PC-9 (cell line): ENCODE measurements at regions not wholly inside any gene's neighbourhood (a gene's known extent, or its start where the extent isn't known, plus 50 kb on each side); places are given as distances from the start of the nearest gene placed in this dataset.

Experiments
- BruUV-seq: library from RNA; stranded (reverse); fragments of 400-500 nt; replicated peaks from 2 replicates; lab custom pipeline; 2021; lab: Mats Ljungman, UMichigan
- CTCF ChIA-PET: fragments of 300-600 bp; sonication (Branson Sonifier 250); formaldehyde crosslinking; loops from one replicate; lab custom pipeline; 2022; ENCODE audit warnings: antibody characterized with exemption; lab: Charles Lee
- POLR2A ChIA-PET: fragments of 300-600 bp; sonication (Branson Sonifier 250); formaldehyde crosslinking; loops from one replicate; lab custom pipeline; 2022; ENCODE audit warnings: antibody characterized with exemption; ENCODE audit not compliant: unreplicated experiment; lab: Charles Lee
- DNase-seq, 2 experiments: peaks; one replicate each; pipeline versions ENCODE4 v3.0.0 to v3.0.0-alpha.2; 2015 to 2022; ENCODE audit warnings: mixed read lengths in 1 of 2
- H2AFZ ChIP-seq: fragments of 200-600 bp; sonication (generic); 2 replicates; pipeline ENCODE4 v1.8.1; 2017; ENCODE audit warnings: antibody characterized with exemption
- H3F3A ChIP-seq: fragments of 200-600 bp; sonication (generic); 2 replicates; pipeline ENCODE4 v1.8.1; 2017; ENCODE audit warnings: antibody characterized with exemption, mild to moderate bottlenecking, low read depth; ENCODE audit not compliant: insufficient read depth
- H3K27ac ChIP-seq: fragments of 200-600 bp; sonication (generic); 2 replicates; pipeline ENCODE4 v1.6.1; 2016; ENCODE audit warnings: mixed run types
- H3K27me3 ChIP-seq: fragments of 200-600 bp; sonication (generic); 2 replicates; pipeline ENCODE4 v1.6.1; 2016; ENCODE audit warnings: low read depth, mixed run types; ENCODE audit not compliant: insufficient read depth
- H3K36me3 ChIP-seq: fragments of 200-600 bp; sonication (generic); 2 replicates; pipeline ENCODE4 v1.6.1; 2016; ENCODE audit warnings: low read depth, mixed run types
- H3K4me1 ChIP-seq: fragments of 200-600 bp; sonication (generic); replicated peaks from 2 replicates; pipeline ENCODE4 v1.6.1; 2016; ENCODE audit warnings: mixed run types; ENCODE audit not compliant: insufficient read depth
- H3K4me2 ChIP-seq: fragments of 200-600 bp; sonication (generic); 2 replicates; pipeline ENCODE4 v1.6.1; 2017; ENCODE audit warnings: mixed run types
- H3K4me3 ChIP-seq: fragments of 200-600 bp; sonication (generic); 2 replicates; pipeline ENCODE4 v1.6.1; 2016; ENCODE audit warnings: mixed run types
- H3K79me2 ChIP-seq: fragments of 200-600 bp; sonication (generic); 2 replicates; pipeline ENCODE4 v1.6.1; 2017; ENCODE audit warnings: low read depth, mixed run types
- H3K9me2 ChIP-seq: fragments of 200-600 bp; sonication (generic); 2 replicates; pipeline ENCODE4 v1.8.1; 2017; ENCODE audit warnings: mild to moderate bottlenecking; ENCODE audit not compliant: insufficient read depth
- H3K9me3 ChIP-seq: fragments of 200-600 bp; sonication (generic); 2 replicates; pipeline ENCODE4 v1.8.1; 2016; ENCODE audit warnings: low read depth; ENCODE audit not compliant: insufficient read depth
- H4K20me1 ChIP-seq: fragments of 200-600 bp; sonication (generic); 2 replicates; pipeline ENCODE4 v1.8.1; 2017; ENCODE audit not compliant: insufficient read depth
- EZH2 ChIP-seq: fragments of 200-600 bp; sonication (generic); IDR thresholded peaks from 2 replicates; pipeline ENCODE4 v1.8.0; 2017; ENCODE audit warnings: antibody characterized with exemption, low read depth
- intact Hi-C: fragments of 100-400 bp; cut with micrococcal nuclease; formaldehyde crosslinking; loops from one replicate; pipeline ENCODE4 v1.10.0; 2022; ENCODE audit not compliant: unreplicated experiment
- TF ChIP-seq, protein P1 (sequence below): fragments of 200-600 bp; sonication (generic); conservative IDR thresholded peaks from 2 replicates; pipeline ENCODE4 v1.6.1; 2017; ENCODE audit warnings: mixed run types, antibody characterized with exemption, mild to moderate bottlenecking, moderate library complexity

DNA sequence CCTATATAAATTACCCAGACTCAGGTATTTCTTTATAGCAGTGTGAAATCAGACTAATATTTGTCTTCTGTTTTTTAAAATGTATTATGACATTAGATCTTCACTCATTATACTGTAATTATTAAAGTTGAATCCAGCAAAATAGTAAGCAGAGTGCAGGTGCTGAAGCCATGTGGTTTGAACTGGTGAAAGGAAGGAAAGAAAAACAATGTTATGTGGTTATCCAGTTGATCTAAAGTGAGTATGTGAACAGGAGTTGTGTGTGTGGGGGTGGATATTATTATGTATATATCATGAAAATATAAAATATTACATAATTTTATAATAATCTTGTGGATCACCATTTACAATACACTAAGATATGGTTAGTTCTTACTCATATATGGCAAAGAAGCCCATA lies 593.7 kb downstream of the SEMA5A start:
- TF ChIP-seq, protein P1, sequence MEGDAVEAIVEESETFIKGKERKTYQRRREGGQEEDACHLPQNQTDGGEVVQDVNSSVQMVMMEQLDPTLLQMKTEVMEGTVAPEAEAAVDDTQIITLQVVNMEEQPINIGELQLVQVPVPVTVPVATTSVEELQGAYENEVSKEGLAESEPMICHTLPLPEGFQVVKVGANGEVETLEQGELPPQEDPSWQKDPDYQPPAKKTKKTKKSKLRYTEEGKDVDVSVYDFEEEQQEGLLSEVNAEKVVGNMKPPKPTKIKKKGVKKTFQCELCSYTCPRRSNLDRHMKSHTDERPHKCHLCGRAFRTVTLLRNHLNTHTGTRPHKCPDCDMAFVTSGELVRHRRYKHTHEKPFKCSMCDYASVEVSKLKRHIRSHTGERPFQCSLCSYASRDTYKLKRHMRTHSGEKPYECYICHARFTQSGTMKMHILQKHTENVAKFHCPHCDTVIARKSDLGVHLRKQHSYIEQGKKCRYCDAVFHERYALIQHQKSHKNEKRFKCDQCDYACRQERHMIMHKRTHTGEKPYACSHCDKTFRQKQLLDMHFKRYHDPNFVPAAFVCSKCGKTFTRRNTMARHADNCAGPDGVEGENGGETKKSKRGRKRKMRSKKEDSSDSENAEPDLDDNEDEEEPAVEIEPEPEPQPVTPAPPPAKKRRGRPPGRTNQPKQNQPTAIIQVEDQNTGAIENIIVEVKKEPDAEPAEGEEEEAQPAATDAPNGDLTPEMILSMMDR, result no peak
- no peak for TF ChIP-seq EZH2

DNA sequence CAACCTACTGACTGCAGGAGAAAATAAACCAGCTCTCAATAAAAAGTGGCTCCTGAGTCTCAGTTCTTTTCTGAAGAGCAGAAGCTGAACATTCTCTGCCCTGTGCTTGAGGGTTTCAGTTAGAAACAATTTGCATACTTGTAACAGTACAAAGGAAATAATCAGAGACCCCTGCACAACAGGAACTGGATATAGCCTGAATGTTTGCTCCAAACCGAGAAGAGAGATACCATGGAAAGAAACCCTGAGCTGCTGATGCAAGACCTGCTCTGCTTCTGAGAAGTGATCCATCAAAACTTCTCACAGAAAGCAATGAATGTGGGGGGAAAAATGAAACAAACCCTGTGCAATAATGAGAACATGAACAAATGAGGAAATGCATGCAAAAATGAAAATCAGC lies 592.9 kb downstream of the SEMA5A start:
- Histone ChIP-seq H2AFZ (peak overlapping the region; percentile 31; the same call in 1 of the 2 replicates), H3K27me3 (no peaks in the 10 kb centered on the region), H3K4me1 (no peaks in the 10 kb centered on the region), H3K9me3 (no peaks in the 10 kb centered on the region), H4K20me1 (no peaks in the 10 kb centered on the region), H3K79me2 (no peaks in the 10 kb centered on the region), H3K36me3 (no peaks in the 10 kb centered on the region), H3K27ac (no peak overlapping the region), H3K4me2 (peak overlapping the region; percentile 20; the same call in 1 of the 2 replicates), H3K4me3 (no peak overlapping the region), H3F3A (no peaks in the 10 kb centered on the region), H3K9me2 (no peaks in the 10 kb centered on the region)
- CTCF ChIA-PET, result no interaction called here
- POLR2A ChIA-PET, result interaction anchor here (0.6 kb wide), 1 partner anchor 408 kb away, joined by 7 read pairs; no protein-coding TSS in a partner anchor
- intact Hi-C loops, result no loop called here
- no peak for DNase-seq
- TF ChIP-seq, protein P1, result no peak
- TF ChIP-seq EZH2, result no peak
- BruUV-seq, result no TSS peak

More for the DNA sequence above, 593.7 kb downstream of the SEMA5A start:
- Histone ChIP-seq H2AFZ (no peak overlapping the region), H3K27ac (no peak overlapping the region), H3K79me2 (no peaks in the 10 kb centered on the region), H3K9me2 (no peaks in the 10 kb centered on the region), H4K20me1 (no peaks in the 10 kb centered on the region), H3K4me1 (no peaks in the 10 kb centered on the region), H3F3A (no peaks in the 10 kb centered on the region), H3K36me3 (no peaks in the 10 kb centered on the region), H3K4me3 (no peak overlapping the region), H3K4me2 (no peak overlapping the region), H3K27me3 (no peaks in the 10 kb centered on the region), H3K9me3 (no peaks in the 10 kb centered on the region)
- ChIA-PET POLR2A (interaction anchor here (0.6 kb wide), 1 partner anchor 407 kb away, joined by 7 read pairs; no protein-coding TSS in a partner anchor), CTCF (no interaction called here)
- BruUV-seq, result no TSS peak
- intact Hi-C loops, result no loop called here
- DNase-seq, result no peak

DNA sequence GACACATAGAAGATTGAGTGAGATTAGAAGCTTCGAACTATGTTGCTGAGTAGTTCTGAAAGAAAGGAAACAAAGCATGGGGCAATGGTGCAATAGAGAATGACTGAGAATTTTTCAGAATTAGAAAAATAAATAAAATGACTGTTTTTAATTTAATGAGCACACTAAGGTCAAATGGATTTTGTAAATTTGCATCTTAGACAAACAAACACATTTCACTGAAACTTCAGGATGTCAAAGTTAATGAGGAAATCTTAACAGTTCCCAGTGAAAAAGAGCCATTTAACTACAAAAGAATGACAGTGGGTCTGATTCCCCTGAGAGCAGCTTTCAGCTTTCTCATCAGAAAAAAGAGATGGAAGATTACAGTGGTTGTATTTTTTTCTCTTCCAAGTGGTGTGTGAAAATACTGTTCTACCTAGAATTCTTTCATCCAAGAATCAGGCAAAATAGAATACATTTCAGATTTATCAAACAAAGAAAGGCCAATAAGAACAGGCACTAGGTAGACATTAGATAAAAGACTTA lies 591.9 kb downstream of the SEMA5A start:
- Histone ChIP-seq H3F3A (no peaks in the 10 kb centered on the region), H2AFZ (no peak overlapping the region), H3K36me3 (no peaks in the 10 kb centered on the region), H3K4me3 (no peak overlapping the region), H3K9me3 (no peaks in the 10 kb centered on the region), H3K27ac (no peak overlapping the region), H3K4me1 (no peaks in the 10 kb centered on the region), H3K4me2 (no peak overlapping the region), H3K79me2 (no peaks in the 10 kb centered on the region), H3K9me2 (no peaks in the 10 kb centered on the region), H3K27me3 (no peaks in the 10 kb centered on the region), H4K20me1 (no peaks in the 10 kb centered on the region)
- ChIA-PET CTCF (no interaction called here), POLR2A (no interaction called here)
- no peak for DNase-seq
- intact Hi-C loops, result no loop called here
- TF ChIP-seq, protein P1, result no peak
- TF ChIP-seq EZH2, result no peak
- no TSS peak for BruUV-seq
